T-helper 22 cell (primary cell): ENCODE measurements at regions not wholly inside any gene's neighbourhood (a gene's known extent, or its start where the extent isn't known, plus 50 kb on each side); places are given as distances from the start of the nearest gene placed in this dataset.

Source experiments
- DNase-seq: peaks from one replicate; pipeline ENCODE4 v3.0.0-alpha.2; 2020; ENCODE audit warnings: low read depth

- DNase-seq = no peak
These were observed 110.5 kb downstream of the CEBPB start for GRCh38 chr20:50301165-50301564.

- no peak for DNase-seq
These were observed 111.1 kb downstream of the CEBPB start for GRCh38 chr20:50301712-50302111.

- DNase-seq = no peak
These were observed 111.9 kb downstream of the CEBPB start for GRCh38 chr20:50302341-50303057.

GRCh38 chr20:50303573-50304500 is 113.2 kb downstream of the CEBPB start:
- no peak for DNase-seq

GRCh38 chr20:50304501-50304856 is 113.8 kb downstream of the CEBPB start:
- DNase-seq = no peak

GRCh38 chr20:50304923-50305635 is 114.4 kb downstream of the CEBPB start:
- no peak for DNase-seq

- DNase-seq = no peak
These were observed 115.2 kb downstream of the CEBPB start for GRCh38 chr20:50305636-50306477.

- DNase-seq = no peak
These were observed 116.1 kb downstream of the CEBPB start for GRCh38 chr20:50306478-50307423.

- DNase-seq = no peak
These were observed 117.5 kb downstream of the CEBPB start for GRCh38 chr20:50308166-50308512.

- DNase-seq = no peak
These were observed 118.1 kb downstream of the CEBPB start for GRCh38 chr20:50308513-50309279.

- DNase-seq = no peak
These were observed 118.7 kb downstream of the CEBPB start for GRCh38 chr20:50309280-50309763.

GRCh38 chr20:50309764-50310672 is 119.4 kb downstream of the CEBPB start:
- DNase-seq = no peak

- DNase-seq = no peak
These were observed 120.0 kb downstream of the CEBPB start for GRCh38 chr20:50310673-50311051.

GRCh38 chr20:50311308-50312001 is 120.8 kb downstream of the CEBPB start:
- no peak for DNase-seq

GRCh38 chr20:50312002-50312681 is 121.5 kb downstream of the CEBPB start:
- DNase-seq = no peak

- DNase-seq = no peak
These were observed 122.3 kb downstream of the CEBPB start for GRCh38 chr20:50312682-50313521.

GRCh38 chr20:50313522-50313820 is 122.8 kb downstream of the CEBPB start:
- no peak for DNase-seq
